ENCODE measurements at regions not wholly inside any gene's neighbourhood (a gene's known extent, or its start where the extent isn't known, plus 50 kb on each side); places are given as distances from the start of the nearest gene placed in this dataset.
"Not testable (repeated sequence)": the region's sequence is repeated elsewhere in the genome, so short reads cannot be mapped to it uniquely, and the experiment has no call there.

- Histone ChIP-seq H3K9me3 (ENCODE audit: low read length) (peaks cover 2% of the 10 kb centered on the region), H3K4me1 (ENCODE audit: insufficient read depth, low read length) (peaks cover 3% of the 10 kb centered on the region), H3K4me3 (ENCODE audit: low read length) (no peak overlapping the region), H2AFZ (ENCODE audit: low read depth, low read length) (no peak overlapping the region), H3K36me3 (ENCODE audit: insufficient read depth, low read length) (peaks cover 22% of the 10 kb centered on the region), H3K27me3 (ENCODE audit: insufficient read depth, low read length) (no peaks in the 10 kb centered on the region)
Observed at GRCh38 chr7:66542049-66542448, 86.6 kb upstream of the KCTD7 start.

- Histone ChIP-seq H3K36me3 (ENCODE audit: insufficient read depth, low read length) (peaks cover 25% of the 10 kb centered on the region), H3K9me3 (ENCODE audit: low read length) (peaks cover 2% of the 10 kb centered on the region), H3K27me3 (ENCODE audit: insufficient read depth, low read length) (no peaks in the 10 kb centered on the region), H3K4me1 (ENCODE audit: insufficient read depth, low read length) (peaks cover 3% of the 10 kb centered on the region), H2AFZ (ENCODE audit: low read depth, low read length) (no peak overlapping the region), H3K4me3 (ENCODE audit: low read length) (no peak overlapping the region)
Observed at GRCh38 chr7:66542528-66543269, 86.0 kb upstream of the KCTD7 start.

GRCh38 chr7:66549466-66549865 is 79.2 kb upstream of the KCTD7 start:
- Histone ChIP-seq H2AFZ (ENCODE audit: low read depth, low read length) (no peak overlapping the region), H3K4me1 (ENCODE audit: insufficient read depth, low read length) (no peaks in the 10 kb centered on the region), H3K36me3 (ENCODE audit: insufficient read depth, low read length) (peaks cover 57% of the 10 kb centered on the region), H3K4me3 (ENCODE audit: low read length) (no peak overlapping the region), H3K9me3 (ENCODE audit: low read length) (no peaks in the 10 kb centered on the region), H3K27me3 (ENCODE audit: insufficient read depth, low read length) (no peaks in the 10 kb centered on the region)

- no peak overlapping the region for H3K4me3 ChIP-seq (ENCODE audit: low read length)
- no peaks in the 10 kb centered on the region for H3K9me3 ChIP-seq (ENCODE audit: low read length)
- no peaks in the 10 kb centered on the region for H3K27me3 ChIP-seq (ENCODE audit: insufficient read depth, low read length)
- peaks cover 56% of the 10 kb centered on the region for H3K36me3 ChIP-seq (ENCODE audit: insufficient read depth, low read length)
- no peak overlapping the region for H2AFZ ChIP-seq (ENCODE audit: low read depth, low read length)
- H3K4me1 ChIP-seq (ENCODE audit: insufficient read depth, low read length) = no peaks in the 10 kb centered on the region
Observed at GRCh38 chr7:66553001-66553400, 75.7 kb upstream of the KCTD7 start.

- H3K9me3 ChIP-seq (ENCODE audit: low read length); H3K27me3 ChIP-seq (ENCODE audit: insufficient read depth, low read length); H3K4me3 ChIP-seq (ENCODE audit: low read length); H2AFZ ChIP-seq (ENCODE audit: low read depth, low read length); H3K4me1 ChIP-seq (ENCODE audit: insufficient read depth, low read length): not testable (repeated sequence)
- peaks cover 55% of the 10 kb centered on the region for H3K36me3 ChIP-seq (ENCODE audit: insufficient read depth, low read length)
Observed at GRCh38 chr7:66553675-66554074, 75.0 kb upstream of the KCTD7 start.

- not testable (repeated sequence) for H2AFZ ChIP-seq (ENCODE audit: low read depth, low read length); H3K27me3 ChIP-seq (ENCODE audit: insufficient read depth, low read length); H3K9me3 ChIP-seq (ENCODE audit: low read length); H3K4me3 ChIP-seq (ENCODE audit: low read length); H3K4me1 ChIP-seq (ENCODE audit: insufficient read depth, low read length)
- peaks cover 50% of the 10 kb centered on the region for H3K36me3 ChIP-seq (ENCODE audit: insufficient read depth, low read length)
Observed at GRCh38 chr7:66554291-66554690, 74.4 kb upstream of the KCTD7 start.

GRCh38 chr7:66554842-66555430 is 73.7 kb upstream of the KCTD7 start:
- H3K4me1 ChIP-seq (ENCODE audit: insufficient read depth, low read length); H3K9me3 ChIP-seq (ENCODE audit: low read length); H3K4me3 ChIP-seq (ENCODE audit: low read length); H2AFZ ChIP-seq (ENCODE audit: low read depth, low read length); H3K27me3 ChIP-seq (ENCODE audit: insufficient read depth, low read length): not testable (repeated sequence)
- peaks cover 47% of the 10 kb centered on the region for H3K36me3 ChIP-seq (ENCODE audit: insufficient read depth, low read length)

- Histone ChIP-seq H3K9me3 (ENCODE audit: low read length) (no peaks in the 10 kb centered on the region), H3K4me1 (ENCODE audit: insufficient read depth, low read length) (no peaks in the 10 kb centered on the region), H3K4me3 (ENCODE audit: low read length) (no peak overlapping the region), H3K36me3 (ENCODE audit: insufficient read depth, low read length) (peaks cover 52% of the 10 kb centered on the region), H3K27me3 (ENCODE audit: insufficient read depth, low read length) (no peaks in the 10 kb centered on the region), H2AFZ (ENCODE audit: low read depth, low read length) (no peak overlapping the region)
Observed at GRCh38 chr7:66556177-66556548, 72.5 kb upstream of the KCTD7 start.

GRCh38 chr7:66556549-66557213 is 72.0 kb upstream of the KCTD7 start:
- Histone ChIP-seq H3K27me3 (ENCODE audit: insufficient read depth, low read length) (no peaks in the 10 kb centered on the region), H3K4me1 (ENCODE audit: insufficient read depth, low read length) (no peaks in the 10 kb centered on the region), H3K36me3 (ENCODE audit: insufficient read depth, low read length) (peaks cover 48% of the 10 kb centered on the region), H2AFZ (ENCODE audit: low read depth, low read length) (no peak overlapping the region), H3K9me3 (ENCODE audit: low read length) (no peaks in the 10 kb centered on the region), H3K4me3 (ENCODE audit: low read length) (no peak overlapping the region)

GRCh38 chr7:66557214-66558200 is 71.2 kb upstream of the KCTD7 start:
- Histone ChIP-seq H2AFZ (ENCODE audit: low read depth, low read length) (no peak overlapping the region), H3K36me3 (ENCODE audit: insufficient read depth, low read length) (peaks cover 41% of the 10 kb centered on the region), H3K27me3 (ENCODE audit: insufficient read depth, low read length) (no peaks in the 10 kb centered on the region), H3K9me3 (ENCODE audit: low read length) (no peaks in the 10 kb centered on the region), H3K4me1 (ENCODE audit: insufficient read depth, low read length) (no peaks in the 10 kb centered on the region), H3K4me3 (ENCODE audit: low read length) (no peak overlapping the region)

- no peaks in the 10 kb centered on the region for H3K4me1 ChIP-seq (ENCODE audit: insufficient read depth, low read length)
- no peak overlapping the region for H3K4me3 ChIP-seq (ENCODE audit: low read length)
- no peaks in the 10 kb centered on the region for H3K27me3 ChIP-seq (ENCODE audit: insufficient read depth, low read length)
- H2AFZ ChIP-seq (ENCODE audit: low read depth, low read length) = no peak overlapping the region
- H3K36me3 ChIP-seq (ENCODE audit: insufficient read depth, low read length) = peaks cover 34% of the 10 kb centered on the region
- no peaks in the 10 kb centered on the region for H3K9me3 ChIP-seq (ENCODE audit: low read length)
Observed at GRCh38 chr7:66558201-66558641, 70.5 kb upstream of the KCTD7 start.

- Histone ChIP-seq H3K4me1 (ENCODE audit: insufficient read depth, low read length) (no peaks in the 10 kb centered on the region), H3K27me3 (ENCODE audit: insufficient read depth, low read length) (no peaks in the 10 kb centered on the region), H2AFZ (ENCODE audit: low read depth, low read length) (no peak overlapping the region), H3K4me3 (ENCODE audit: low read length) (no peak overlapping the region), H3K9me3 (ENCODE audit: low read length) (no peaks in the 10 kb centered on the region), H3K36me3 (ENCODE audit: insufficient read depth, low read length) (peaks cover 29% of the 10 kb centered on the region)
Observed at GRCh38 chr7:66558660-66559465, 69.8 kb upstream of the KCTD7 start.

Data from neuron (in vitro differentiated cells).